ENCODE measurements at regions not wholly inside any gene's neighbourhood (a gene's known extent, or its start where the extent isn't known, plus 50 kb on each side); places are given as distances from the start of the nearest gene placed in this dataset.

DNA sequence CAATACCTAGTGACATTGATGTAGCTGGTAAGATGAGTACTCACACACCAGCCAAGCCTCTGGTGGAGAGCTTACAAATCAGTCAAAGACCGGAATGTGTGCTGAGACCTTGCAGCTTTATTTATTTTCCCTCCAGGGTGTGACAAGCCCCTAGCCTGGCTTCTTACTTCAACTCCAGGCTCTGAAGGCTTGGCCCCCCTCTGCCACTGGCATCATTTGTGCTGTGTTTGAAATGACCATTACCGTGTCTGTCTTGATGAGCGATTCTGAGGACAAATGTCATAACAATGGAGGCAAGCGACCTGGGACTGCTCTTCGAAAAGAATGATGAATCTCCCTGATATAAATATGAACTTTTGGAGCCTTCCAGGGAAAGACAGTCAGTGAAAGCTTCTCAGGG, 749.9 kb upstream of the HS6ST1 start:
- H3K9me3 ChIP-seq (replicated peaks; ENCODE audit: control insufficient read depth, insufficient read depth, low read length): peaks cover 5% of the 10 kb centered on the region
- BruUV-seq (replicated peaks): no TSS peak
- H3K36me3 ChIP-seq (ENCODE audit: control insufficient read depth in 2 of 2, extremely low read depth in 1 of 2, insufficient read depth in 2 of 2, low read length in 2 of 2): no peaks in the 10 kb centered on the region
- no peak for FAIRE-seq
- dilution Hi-C loops (cut with MboI; ENCODE audit: extremely low pct_ligation_motif_present, low sequenced_read_pairs): no loop called here
- H2AFZ ChIP-seq (ENCODE audit: low read depth, low read length): no peak overlapping the region
- no peaks in the 10 kb centered on the region for H3K27me3 ChIP-seq (ENCODE audit: control insufficient read depth in 2 of 2, insufficient read depth in 2 of 2, low read length in 2 of 2)
- no peak overlapping the region for H3K9ac ChIP-seq (replicated peaks; ENCODE audit: extremely low read depth, insufficient read depth, low read length)
- no peak for DNase-seq (ENCODE audit: low read depth, low spot score)
- no peak overlapping the region for H3K4me3 ChIP-seq (replicated peaks in 1 of 3; ENCODE audit: insufficient read depth in 1 of 3, low read depth in 1 of 3, low read length in 3 of 3)
- H3K4me2 ChIP-seq (ENCODE audit: insufficient read depth, low read length): no peak overlapping the region
- H3K27ac ChIP-seq (ENCODE audit: insufficient read depth, low read depth, low read length): no peak overlapping the region
- ChIA-PET CTCF (no interaction called here), POLR2A (no interaction called here)
- intact Hi-C loops (cut with micrococcal nuclease): no loop called here
- H3K79me2 ChIP-seq (ENCODE audit: control insufficient read depth, insufficient read depth, low read length): no peaks in the 10 kb centered on the region
- TF ChIP-seq MAX (IDR thresholded peaks at IDR 0.05; ENCODE audit: insufficient read depth, insufficient read length) (no peak), FOS (IDR thresholded peaks at IDR 0.05; ENCODE audit: borderline replicate concordance, insufficient read depth, low read length) (no peak), JUN (IDR thresholded peaks at IDR 0.05; ENCODE audit: borderline replicate concordance, insufficient read depth, insufficient read length, low read depth) (no peak), POLR2AphosphoS5 (IDR thresholded peaks at IDR 0.05; ENCODE audit: insufficient read depth, low read depth, low read length) (no peak), MYC (IDR thresholded peaks at IDR 0.05; ENCODE audit: low read depth, low read length) (no peak), CTCF (IDR thresholded peaks at IDR 0.05; ENCODE audit: extremely low read depth in 1 of 2, insufficient read depth in 1 of 2, low read depth in 1 of 2, low read length in 2 of 2) (no peak), POLR2A (IDR thresholded peaks at IDR 0.05; ENCODE audit: low read depth, low read length) (no peak), GATA2 (IDR thresholded peaks at IDR 0.05; ENCODE audit: insufficient read depth, insufficient read length, low read depth, low read length) (no peak), EZH2 (IDR thresholded peaks at IDR 0.05; ENCODE audit: borderline replicate concordance, low read depth, low read length, severe bottlenecking) (no peak)
- H3K4me1 ChIP-seq (ENCODE audit: control insufficient read depth, extremely low read depth, insufficient read depth, low read length): no peaks in the 10 kb centered on the region
- H4K20me1 ChIP-seq (replicated peaks; ENCODE audit: control insufficient read depth, extremely low read depth, insufficient read depth, low read length): no peaks in the 10 kb centered on the region
- no peaks in the 10 kb centered on the region for H3K9me1 ChIP-seq (replicated peaks; ENCODE audit: control insufficient read depth, extremely low read depth, insufficient read depth, low read length)
